Brain microvascular endothelial cell (primary cell): ENCODE measurements at regions not wholly inside any gene's neighbourhood (a gene's known extent, or its start where the extent isn't known, plus 50 kb on each side); places are given as distances from the start of the nearest gene placed in this dataset.

Source experiments
- DNase-seq: peaks from one replicate; pipeline ENCODE4 v3.0.0-alpha.2; 2020
- H3K27ac ChIP-seq: fragments of 250-450 bp; sonication (Bioruptor Pico); 2 replicates; pipeline ENCODE4 v1.5.1; 2020; ENCODE audit warnings: mild to moderate bottlenecking, moderate library complexity
- H3K27me3 ChIP-seq: fragments of 250-450 bp; sonication (Bioruptor Pico); replicated peaks from 2 replicates; pipeline ENCODE4 v1.5.1; 2020; ENCODE audit warnings: mild to moderate bottlenecking
- H3K36me3 ChIP-seq: fragments of 250-450 bp; sonication (Bioruptor Pico); replicated peaks from 2 replicates; pipeline ENCODE4 v1.5.1; 2020; ENCODE audit warnings: mild to moderate bottlenecking
- H3K4me3 ChIP-seq: 2 replicates; pipeline ENCODE4 v1.5.1; 2011; ENCODE audit warnings: low read depth, mild to moderate bottlenecking, control low read depth, low read length, moderate library complexity
- in situ Hi-C: cut with HindIII; loops from 2 replicates; pipeline ENCODE4 v1.10.0; 2017; ENCODE audit warnings: low sequenced_read_pairs, low pct_ligation_motif_present
- TF ChIP-seq, protein P1 (sequence below): IDR thresholded peaks from 2 replicates; pipeline ENCODE4 v1.5.1; 2011; ENCODE audit warnings: low read depth, mild to moderate bottlenecking, moderate library complexity, low read length, control low read depth, inconsistent platforms; ENCODE audit errors: missing control alignments

DNA sequence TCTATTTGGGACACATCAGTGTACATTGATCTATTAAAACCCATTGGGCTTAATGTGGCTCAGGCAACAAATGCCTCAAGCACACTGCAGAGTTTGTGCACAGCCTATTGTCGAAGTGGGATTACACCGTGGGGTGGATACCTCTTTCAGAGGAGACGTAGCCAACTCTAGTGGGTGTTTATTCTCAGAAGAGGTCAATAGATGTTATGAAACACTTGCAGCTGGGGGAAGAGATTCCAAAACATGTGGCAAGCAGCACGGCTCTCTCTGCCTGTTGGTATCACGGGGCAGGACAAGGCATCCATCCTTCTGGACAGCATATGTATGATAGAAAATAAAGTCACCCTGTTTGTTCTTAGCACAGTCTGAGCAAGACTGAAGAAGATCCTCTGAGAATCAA lies 121.4 kb upstream of the COPS8 start:
- DNase-seq = no peak
- no peak overlapping the region for H3K4me3 ChIP-seq
- TF ChIP-seq, protein P1, sequence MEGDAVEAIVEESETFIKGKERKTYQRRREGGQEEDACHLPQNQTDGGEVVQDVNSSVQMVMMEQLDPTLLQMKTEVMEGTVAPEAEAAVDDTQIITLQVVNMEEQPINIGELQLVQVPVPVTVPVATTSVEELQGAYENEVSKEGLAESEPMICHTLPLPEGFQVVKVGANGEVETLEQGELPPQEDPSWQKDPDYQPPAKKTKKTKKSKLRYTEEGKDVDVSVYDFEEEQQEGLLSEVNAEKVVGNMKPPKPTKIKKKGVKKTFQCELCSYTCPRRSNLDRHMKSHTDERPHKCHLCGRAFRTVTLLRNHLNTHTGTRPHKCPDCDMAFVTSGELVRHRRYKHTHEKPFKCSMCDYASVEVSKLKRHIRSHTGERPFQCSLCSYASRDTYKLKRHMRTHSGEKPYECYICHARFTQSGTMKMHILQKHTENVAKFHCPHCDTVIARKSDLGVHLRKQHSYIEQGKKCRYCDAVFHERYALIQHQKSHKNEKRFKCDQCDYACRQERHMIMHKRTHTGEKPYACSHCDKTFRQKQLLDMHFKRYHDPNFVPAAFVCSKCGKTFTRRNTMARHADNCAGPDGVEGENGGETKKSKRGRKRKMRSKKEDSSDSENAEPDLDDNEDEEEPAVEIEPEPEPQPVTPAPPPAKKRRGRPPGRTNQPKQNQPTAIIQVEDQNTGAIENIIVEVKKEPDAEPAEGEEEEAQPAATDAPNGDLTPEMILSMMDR = no peak
- no peaks in the 10 kb centered on the region for H3K36me3 ChIP-seq
- H3K27ac ChIP-seq = no peak overlapping the region
- in situ Hi-C loops = no loop called here
- H3K27me3 ChIP-seq = no peaks in the 10 kb centered on the region

DNA sequence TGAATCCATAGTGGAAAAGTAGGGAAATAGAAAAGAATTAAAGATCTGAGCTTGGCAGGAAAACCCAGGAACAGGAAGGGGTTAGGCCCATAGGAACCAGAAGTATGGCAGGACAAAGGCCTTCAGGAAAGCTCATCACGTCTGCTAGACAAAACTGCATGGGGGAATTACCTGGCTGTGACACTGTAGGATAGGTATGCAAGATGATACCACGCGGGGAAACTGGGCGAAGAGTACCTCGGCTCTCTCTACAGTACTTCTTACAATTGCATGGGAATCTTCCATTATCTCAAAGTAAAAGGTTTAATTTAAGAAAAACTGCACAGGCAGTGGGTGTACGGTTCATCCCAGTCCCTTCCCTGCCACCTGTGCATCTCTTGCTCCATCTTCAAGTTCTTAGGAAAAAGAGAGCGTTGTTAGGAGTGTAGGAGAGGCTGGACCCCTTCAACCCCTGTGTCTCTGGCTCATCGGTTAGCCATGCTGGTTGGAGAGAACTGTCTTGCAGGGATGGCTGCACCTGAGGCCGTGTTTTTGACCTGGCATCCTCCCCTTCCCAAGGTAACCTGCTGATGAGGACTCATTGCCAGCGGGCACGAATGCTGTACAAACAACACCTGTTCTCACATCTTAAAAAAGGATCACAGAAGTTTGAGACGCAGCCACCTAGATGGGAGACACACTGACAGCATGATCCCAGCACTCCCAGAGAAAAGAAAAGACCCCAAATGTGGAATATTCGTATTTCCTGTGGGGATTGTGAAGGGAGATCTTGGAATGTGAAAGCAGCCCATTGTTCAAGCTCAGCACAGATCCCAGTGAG lies 120.5 kb upstream of the COPS8 start:
- no peak for DNase-seq
- TF ChIP-seq, protein P1 = no peak
- Histone ChIP-seq H3K4me3 (no peak overlapping the region), H3K27me3 (no peaks in the 10 kb centered on the region), H3K27ac (no peak overlapping the region), H3K36me3 (no peaks in the 10 kb centered on the region)
- in situ Hi-C loops = no loop called here

DNA sequence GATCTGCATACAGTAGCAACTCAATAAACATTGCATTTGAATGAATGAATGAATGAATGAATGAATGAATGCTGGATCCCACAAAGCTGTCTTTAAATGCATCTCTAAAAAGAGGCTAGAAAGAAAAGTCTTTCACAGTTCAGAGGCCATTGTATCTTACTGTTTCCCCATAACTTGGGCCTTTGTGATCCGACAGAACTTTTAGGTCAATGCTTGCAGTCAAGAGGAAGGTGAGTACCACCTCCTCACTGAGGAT lies 119.9 kb upstream of the COPS8 start:
- H3K4me3 ChIP-seq = no peak overlapping the region
- in situ Hi-C loops = no loop called here
- TF ChIP-seq, protein P1 = no peak
- H3K36me3 ChIP-seq = no peaks in the 10 kb centered on the region
- no peaks in the 10 kb centered on the region for H3K27me3 ChIP-seq
- no peak for DNase-seq
- H3K27ac ChIP-seq = no peak overlapping the region

DNA sequence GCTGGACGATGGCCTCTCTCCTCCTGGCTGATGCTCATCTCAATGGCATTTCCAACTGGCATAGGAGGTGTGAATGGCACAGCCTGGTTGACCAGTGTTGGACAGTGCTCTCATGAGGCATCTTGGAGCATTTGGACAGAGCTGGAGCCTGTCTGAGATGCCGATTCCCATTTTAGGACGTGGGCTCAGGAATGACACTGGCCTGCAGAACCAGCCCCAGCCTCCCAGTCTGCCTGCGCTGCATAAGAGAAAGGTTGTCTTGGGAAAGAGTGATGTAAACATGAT lies 118.2 kb upstream of the COPS8 start:
- TF ChIP-seq, protein P1 = no peak
- H3K27ac ChIP-seq = no peak overlapping the region
- no peaks in the 10 kb centered on the region for H3K27me3 ChIP-seq
- in situ Hi-C loops = no loop called here
- DNase-seq = no peak
- no peak overlapping the region for H3K4me3 ChIP-seq
- H3K36me3 ChIP-seq = no peaks in the 10 kb centered on the region

DNA sequence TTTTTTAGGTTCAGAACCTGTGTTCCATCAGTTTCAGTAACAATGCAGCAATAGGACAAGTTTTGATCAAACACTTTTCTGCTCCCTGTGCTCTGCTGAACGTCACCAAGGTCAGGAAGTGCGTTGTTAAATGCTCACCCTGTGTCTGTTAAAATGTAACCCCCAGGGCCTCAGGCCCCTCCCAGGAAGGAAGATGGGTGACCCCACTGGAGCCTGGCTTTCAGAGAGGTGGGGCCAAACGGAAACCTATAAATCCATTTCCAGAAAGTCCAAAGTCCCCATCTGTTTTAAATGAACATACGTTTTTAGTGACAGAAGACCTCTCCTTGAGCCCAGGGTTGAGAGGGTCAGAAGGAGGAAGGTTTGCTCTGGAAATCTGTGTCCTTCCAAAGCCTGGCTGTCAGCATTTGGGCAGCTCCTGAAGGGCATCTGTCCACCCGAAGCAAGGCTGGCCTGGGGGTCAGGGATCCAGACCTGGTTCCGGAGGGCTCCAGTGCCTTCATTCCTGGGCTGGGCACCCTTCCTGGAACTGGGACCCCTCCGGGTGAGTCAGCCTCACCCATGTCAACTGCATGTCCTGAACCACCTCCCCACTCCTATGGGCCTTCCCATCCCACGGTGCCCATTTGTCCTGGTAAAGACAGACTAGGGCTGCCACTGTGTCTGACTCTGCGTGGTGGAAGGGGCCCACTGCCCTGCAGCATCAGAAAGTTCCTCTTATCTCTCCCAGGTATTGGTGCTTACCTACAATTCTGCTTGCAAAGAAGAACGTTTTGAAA lies 117.4 kb upstream of the COPS8 start:
- H3K27ac ChIP-seq = no peak overlapping the region
- no peak for DNase-seq
- no peak overlapping the region for H3K4me3 ChIP-seq
- TF ChIP-seq, protein P1 = no peak
- no peaks in the 10 kb centered on the region for H3K36me3 ChIP-seq
- in situ Hi-C loops = no loop called here
- no peaks in the 10 kb centered on the region for H3K27me3 ChIP-seq
